Stimulated activated CD8-positive, alpha-beta memory T cell treated with anti-CD3 and anti-CD28 coated beads, Interleukin-2, amount 100 ng/mL, for 48 hours (primary cell): ENCODE measurements at regions not wholly inside any gene's neighbourhood (a gene's known extent, or its start where the extent isn't known, plus 50 kb on each side); places are given as distances from the start of the nearest gene placed in this dataset.

Source experiments
- DNase-seq, 2 donors: peaks; one replicate each; pipeline ENCODE4 v3.0.0-alpha.2; 2020; ENCODE audit warnings: low read depth in 2 of 2

GRCh38 chr9:87245271-87245670 lies 252.4 kb upstream of the DAPK1 start:
- DNase-seq, result no peak

DNA sequence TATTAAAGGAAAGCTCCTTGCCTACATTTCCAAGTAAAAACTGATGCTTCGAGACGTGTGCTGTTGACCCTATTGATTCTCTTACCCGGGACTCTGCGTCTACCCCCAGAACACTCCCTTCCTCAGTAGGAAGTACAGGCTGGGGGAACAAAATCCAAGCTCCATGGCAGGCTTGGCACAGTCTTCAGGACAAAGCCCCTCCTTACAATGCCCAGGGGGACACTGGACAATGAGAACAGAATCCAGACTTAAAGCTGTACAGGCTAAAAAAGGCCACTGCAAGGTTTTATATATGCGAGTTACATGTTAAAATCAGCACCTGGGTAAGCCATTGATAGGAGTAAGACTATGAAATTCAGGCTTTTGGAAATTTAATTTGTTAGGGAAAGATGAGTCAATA lies 250.6 kb upstream of the DAPK1 start:
- no peak for DNase-seq

DNA sequence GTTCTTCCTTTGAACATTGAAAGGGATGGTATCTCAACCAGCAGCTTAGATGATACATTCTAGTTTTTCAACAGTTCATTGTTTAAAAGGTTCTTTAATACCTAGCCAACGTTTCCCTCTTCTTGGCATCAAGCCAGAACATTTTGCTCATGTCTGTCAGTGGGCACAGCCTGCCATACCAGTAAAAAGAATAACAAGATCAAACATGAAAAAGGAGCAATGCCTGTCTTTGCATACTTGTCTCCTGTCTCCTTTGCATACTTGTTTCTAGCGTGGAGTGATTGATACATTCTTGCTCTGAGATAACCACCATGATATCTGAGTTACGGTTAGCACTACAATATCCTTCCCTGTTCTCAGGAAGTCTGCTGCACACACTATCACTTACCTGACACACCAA lies 248.6 kb upstream of the DAPK1 start:
- DNase-seq, result no peak

DNA sequence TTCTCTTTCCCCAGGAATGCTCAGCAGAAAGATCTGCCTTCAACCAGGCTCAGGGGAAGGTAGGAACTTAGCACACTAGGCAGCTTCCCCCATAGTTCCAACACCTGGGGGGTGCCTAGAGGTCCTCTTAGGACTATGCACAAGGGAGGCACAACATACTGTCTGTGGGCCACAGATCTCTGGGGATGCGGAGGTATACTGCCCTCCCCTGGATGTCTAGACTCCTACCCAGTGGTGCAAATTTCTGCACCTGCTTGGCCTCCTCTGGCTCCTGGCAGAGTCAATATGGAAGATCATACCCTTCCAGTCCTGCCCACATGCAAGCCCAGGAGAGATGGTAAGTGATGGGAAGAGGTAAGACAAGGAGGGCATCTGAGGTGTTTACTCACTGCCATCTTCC lies 247.5 kb upstream of the DAPK1 start:
- no peak for DNase-seq

GRCh38 chr9:87255431-87256155 lies 242.1 kb upstream of the DAPK1 start:
- no peak for DNase-seq

- DNase-seq, result no peak
These were observed 240.7 kb upstream of the DAPK1 start for GRCh38 chr9:87256973-87257372.

- DNase-seq, result no peak
These were observed 237.8 kb upstream of the DAPK1 start for GRCh38 chr9:87259543-87260518.

GRCh38 chr9:87263291-87263690 lies 234.4 kb upstream of the DAPK1 start:
- DNase-seq, result no peak

DNA sequence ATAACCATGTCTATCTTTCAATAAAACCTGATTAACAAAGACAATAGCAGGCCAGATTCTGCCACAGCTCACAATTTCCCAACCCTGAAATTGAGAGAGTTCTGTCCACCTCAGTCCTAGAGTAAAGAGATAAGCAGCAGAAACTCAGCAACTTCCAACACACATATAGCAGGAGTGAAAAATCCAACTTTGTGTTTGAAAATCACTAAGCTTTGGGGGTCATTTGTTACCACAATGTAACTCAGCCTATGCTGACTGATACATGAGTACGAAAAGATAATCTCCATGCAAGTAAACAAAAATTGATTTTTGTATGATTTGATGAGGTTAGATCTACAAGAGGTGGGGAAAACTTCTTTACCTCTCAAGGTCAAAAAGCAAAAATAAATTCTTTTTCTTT lies 231.0 kb upstream of the DAPK1 start:
- no peak for DNase-seq

DNA sequence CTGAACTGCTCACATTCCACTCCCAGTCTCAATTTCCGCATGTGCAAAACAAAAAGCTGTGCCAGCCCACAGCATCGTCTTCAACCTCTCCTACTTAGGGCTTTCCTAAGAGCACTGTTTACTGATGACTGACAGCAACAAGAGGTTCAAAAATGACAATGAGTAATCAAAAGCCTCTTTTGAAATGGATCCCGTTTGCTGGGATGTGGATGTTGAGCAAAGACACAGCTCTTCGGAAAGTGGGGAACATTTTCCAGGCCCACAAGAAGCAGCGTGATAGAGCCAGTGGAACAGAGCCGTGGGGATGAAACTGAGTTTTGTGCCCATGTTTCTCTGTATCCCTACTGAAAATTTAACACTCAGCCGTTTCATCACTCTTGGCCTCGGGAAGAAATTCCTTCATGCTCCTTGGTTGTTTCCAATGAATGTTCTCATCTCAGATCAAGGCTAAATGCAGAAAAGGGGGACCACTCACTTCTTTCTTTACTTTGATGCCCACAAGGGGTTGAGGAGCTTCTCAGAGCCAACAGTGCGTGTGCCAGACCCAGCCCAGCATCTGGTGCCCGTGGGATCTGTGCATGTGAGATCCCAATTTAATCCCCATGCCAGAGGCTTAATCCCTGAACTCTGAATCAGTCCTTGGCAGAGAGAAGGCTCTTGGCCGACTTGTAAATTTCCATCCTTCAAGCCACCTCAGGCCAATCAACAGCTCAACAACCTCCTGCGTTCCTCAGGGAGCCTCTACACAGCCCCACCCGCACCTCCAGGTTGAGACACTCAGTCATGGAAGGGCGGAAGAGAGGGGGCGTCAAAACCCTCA lies 230.2 kb upstream of the DAPK1 start:
- DNase-seq, result no peak

DNA sequence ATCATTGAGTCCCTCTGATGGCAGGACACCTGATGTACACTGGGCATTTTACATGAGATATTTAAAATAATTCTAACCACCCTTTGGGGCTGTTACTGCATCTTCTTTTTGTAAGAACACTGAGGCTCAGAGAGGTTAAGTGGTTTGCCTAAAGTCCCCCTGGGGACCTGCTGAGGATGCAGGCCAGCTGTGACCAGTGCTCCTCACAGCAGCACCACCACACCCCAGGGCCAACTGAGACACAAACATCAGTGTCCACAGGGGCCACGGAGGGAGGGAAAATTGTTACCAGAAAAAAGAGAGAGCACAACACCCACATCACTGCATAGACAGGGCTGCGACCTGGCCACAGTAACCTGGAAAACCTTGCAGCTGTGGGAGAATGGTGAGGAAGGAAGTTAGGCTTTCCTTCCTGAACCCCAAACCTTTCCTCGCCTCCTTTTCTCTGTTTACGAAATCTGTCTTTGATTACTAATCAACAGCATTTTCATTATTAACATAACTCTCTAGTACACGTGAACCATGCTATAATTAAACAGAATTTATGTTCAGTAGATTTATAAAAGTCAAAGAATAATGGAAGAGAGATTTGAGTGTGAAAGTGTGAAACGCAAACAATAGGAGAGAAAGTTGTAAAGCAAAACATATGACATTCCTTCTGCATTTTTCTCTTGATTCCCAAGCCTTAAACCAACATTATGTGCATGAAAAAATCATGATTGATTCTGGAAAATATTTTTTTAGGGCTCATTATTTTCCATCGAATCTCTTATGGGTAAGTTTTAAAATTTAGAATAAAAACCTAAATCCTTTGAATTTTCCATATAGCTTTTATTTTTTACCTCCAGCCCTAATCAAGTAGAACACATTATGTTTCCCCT lies 228.1 kb upstream of the DAPK1 start:
- no peak for DNase-seq

DNA sequence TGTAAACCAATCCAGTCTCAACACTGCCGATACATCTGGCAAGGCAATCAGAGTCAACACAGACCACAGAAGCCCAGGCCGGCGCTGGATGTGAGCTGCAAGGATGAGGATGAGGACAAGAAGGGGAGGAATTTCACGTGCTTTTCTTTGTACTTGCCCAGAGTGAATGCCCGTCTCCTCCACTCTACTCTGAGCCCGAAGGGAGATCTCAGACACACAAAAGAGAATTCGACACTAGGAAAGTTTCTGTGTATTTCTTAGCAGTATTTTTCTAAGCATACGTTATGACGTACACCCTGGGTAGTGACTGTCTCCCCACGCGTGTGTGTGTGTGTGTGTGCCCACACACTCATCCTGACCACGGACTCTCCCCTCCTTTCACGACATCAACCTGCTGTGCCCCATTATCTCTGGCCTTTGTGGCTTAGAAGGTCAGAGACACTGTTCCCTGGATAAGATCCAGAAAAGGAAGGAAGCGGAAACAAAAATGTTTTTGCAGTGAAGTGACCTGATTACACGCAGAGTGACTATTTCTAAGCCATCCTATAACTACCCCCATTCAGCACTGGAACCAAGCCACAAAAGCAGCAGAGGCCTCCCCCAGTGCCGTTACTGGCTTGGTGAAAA lies 227.3 kb upstream of the DAPK1 start:
- no peak for DNase-seq

GRCh38 chr9:87270848-87271234 lies 226.8 kb upstream of the DAPK1 start:
- DNase-seq, result no peak

- DNase-seq, result no peak
These were observed 225.8 kb upstream of the DAPK1 start for GRCh38 chr9:87271696-87272477.

GRCh38 chr9:87275047-87275725 lies 222.5 kb upstream of the DAPK1 start:
- no peak for DNase-seq

- no peak for DNase-seq
These were observed 221.3 kb upstream of the DAPK1 start for GRCh38 chr9:87276327-87276841.

GRCh38 chr9:87276851-87277261 lies 220.8 kb upstream of the DAPK1 start:
- DNase-seq, result no peak

- DNase-seq, result no peak
These were observed 220.3 kb upstream of the DAPK1 start for GRCh38 chr9:87277346-87277745.
